ENCODE measurements at regions not wholly inside any gene's neighbourhood (a gene's known extent, or its start where the extent isn't known, plus 50 kb on each side); places are given as distances from the start of the nearest gene placed in this dataset.

GRCh38 chr6:140073456-140073855, 699.0 kb upstream of the CITED2 start:
- ATAC-seq = no peak
- TF ChIP-seq POLR2AphosphoS5 (IDR thresholded peaks at IDR 0.05) (no peak), POLR2A (IDR thresholded peaks at IDR 0.05) (no peak), CTCF (IDR thresholded peaks at IDR 0.05) (no peak), EP300 (IDR thresholded peaks at IDR 0.05) (no peak)
- Histone ChIP-seq H3K27ac (no peak overlapping the region), H3K36me3 (no peaks in the 10 kb centered on the region), H3K4me1 (peaks cover 3 to 45% (median 8%) of the 10 kb centered on the region in 3 donors), H3K4me3 (no peak overlapping the region), H3K9me3 (no peaks in the 10 kb centered on the region), H3K27me3 (no peaks in the 10 kb centered on the region)
- 41 to 66% methylated on average over 3 of the region's 3 CpGs for WGBS, 2 donors (ENCODE audit: low coverage in 1 of 2)

DNA sequence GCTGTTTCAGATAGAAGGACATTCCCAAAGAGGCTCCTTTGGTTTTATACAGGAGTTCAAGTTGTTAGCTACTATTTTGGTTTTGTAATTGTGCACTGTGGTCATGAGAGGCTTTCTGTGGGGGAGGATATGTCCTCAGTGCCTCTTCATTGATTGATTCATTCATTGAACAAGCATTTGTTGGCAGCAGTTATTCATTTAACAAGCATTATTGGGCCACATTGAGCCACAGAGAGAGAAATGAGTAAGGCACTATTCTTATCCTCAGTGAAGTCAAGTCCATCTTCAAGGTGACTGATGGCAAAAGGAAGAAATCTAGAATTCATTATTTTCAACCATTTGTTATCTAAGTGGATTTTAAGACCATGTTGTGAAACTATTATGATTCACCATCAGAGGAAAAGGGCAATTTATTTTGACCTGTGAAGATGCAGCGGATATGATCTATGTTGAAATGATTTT, 697.2 kb upstream of the CITED2 start:
- Histone ChIP-seq H3K4me1 (peaks cover 0 to 30% (median 7%) of the 10 kb centered on the region in 3 donors), H3K4me3 (no peak overlapping the region), H3K27ac (no peak overlapping the region), H3K27me3 (no peaks in the 10 kb centered on the region), H3K36me3 (no peaks in the 10 kb centered on the region), H3K9me3 (no peaks in the 10 kb centered on the region)
- 76 to 85% methylated on average over 1 of the region's 1 CpG for WGBS, 2 donors (ENCODE audit: low coverage in 1 of 2)
- TF ChIP-seq POLR2AphosphoS5 (IDR thresholded peaks at IDR 0.05) (peak; percentile 26), CTCF (IDR thresholded peaks at IDR 0.05) (no peak)
- peak; percentile 56 for ATAC-seq

DNA sequence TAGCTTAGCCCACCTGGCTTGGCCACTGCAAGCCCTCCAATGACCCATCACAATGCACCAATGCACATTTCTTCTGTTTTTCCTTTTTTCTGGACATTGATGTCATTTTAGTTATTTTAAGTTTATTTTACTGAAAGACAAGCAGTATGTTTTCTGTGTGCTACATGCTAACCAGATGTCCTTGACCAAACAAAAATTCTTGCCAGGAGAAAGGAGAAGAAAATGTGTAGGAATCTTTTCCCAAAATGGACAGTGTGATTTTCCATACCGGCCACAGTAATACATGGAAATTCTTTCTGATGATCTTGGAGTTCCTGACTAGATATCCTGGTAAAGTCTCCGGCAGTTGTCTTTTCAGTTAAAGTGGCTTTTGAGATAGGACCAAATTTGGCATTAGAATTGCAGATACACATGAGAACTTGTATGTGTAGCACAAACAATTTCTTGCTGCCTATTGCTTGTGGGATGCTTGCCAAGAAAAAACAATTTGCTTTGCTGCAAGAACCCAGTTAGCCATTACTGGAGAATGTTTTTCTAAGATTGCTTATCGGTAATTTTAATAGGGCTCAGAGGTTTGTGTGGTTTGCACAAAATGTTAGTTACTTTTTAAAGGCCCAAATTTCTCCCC, 696.5 kb upstream of the CITED2 start:
- 58 to 65% methylated on average over 3 of the region's 3 CpGs for WGBS, 2 donors (ENCODE audit: low coverage in 1 of 2)
- Histone ChIP-seq H3K27me3 (no peaks in the 10 kb centered on the region), H3K4me1 (peaks cover 0 to 30% (median 7%) of the 10 kb centered on the region in 3 donors), H3K36me3 (no peaks in the 10 kb centered on the region), H3K27ac (no peak overlapping the region), H3K9me3 (no peaks in the 10 kb centered on the region), H3K4me3 (no peak overlapping the region)
- TF ChIP-seq EP300 (IDR thresholded peaks at IDR 0.05) (no peak), POLR2A (IDR thresholded peaks at IDR 0.05) (no peak), CTCF (IDR thresholded peaks at IDR 0.05) (no peak), POLR2AphosphoS5 (IDR thresholded peaks at IDR 0.05) (no peak)
- no peak for ATAC-seq

DNA sequence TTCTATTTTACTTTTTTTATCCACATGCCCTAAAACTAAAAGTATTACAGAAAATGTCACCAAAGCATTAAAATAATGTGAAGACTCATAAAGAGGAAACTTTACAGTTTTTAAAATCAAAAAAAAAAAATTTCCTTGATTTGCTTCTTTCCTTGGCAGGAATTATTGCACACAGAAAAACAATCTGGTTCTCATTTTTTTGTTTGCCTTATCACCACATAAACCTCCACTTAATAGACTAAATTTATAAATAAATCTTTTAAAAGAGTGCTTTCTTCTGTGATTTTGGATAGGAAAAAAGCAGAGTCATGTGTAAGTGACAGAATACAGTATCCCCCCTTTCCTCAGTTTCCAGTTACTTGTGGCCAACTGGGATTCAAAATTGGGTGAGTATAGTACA, 695.1 kb upstream of the CITED2 start:
- Histone ChIP-seq H3K9me3 (no peaks in the 10 kb centered on the region), H3K27ac (no peak overlapping the region), H3K4me3 (no peak overlapping the region), H3K27me3 (no peaks in the 10 kb centered on the region), H3K4me1 (peaks cover 0 to 30% (median 7%) of the 10 kb centered on the region in 3 donors), H3K36me3 (no peaks in the 10 kb centered on the region)
- no peak for TF ChIP-seq POLR2A (IDR thresholded peaks at IDR 0.05)
- no peak for TF ChIP-seq POLR2AphosphoS5 (IDR thresholded peaks at IDR 0.05)
- no peak for TF ChIP-seq EP300 (IDR thresholded peaks at IDR 0.05)
- TF ChIP-seq CTCF (IDR thresholded peaks at IDR 0.05) = no peak
- no peak for ATAC-seq

DNA sequence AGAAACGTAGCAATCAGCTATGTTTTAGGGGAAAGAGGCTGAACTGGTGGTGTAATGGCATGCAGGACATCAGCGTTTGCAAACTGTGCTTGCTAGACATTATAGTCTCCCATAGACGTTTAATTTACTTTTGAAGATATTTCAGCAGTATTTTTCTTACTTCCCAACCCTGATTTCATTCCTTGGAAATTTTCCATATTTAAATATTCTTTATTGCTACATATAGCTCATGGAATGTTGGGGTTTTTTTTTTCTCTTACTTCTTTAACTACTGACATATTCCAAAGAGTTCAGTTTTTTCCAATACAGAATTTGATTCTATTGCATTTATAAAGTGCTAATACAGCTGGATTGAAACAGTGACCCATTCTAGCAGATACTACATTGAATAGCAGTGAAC, 694.4 kb upstream of the CITED2 start:
- ATAC-seq = no peak
- TF ChIP-seq POLR2AphosphoS5 (IDR thresholded peaks at IDR 0.05) (no peak), CTCF (IDR thresholded peaks at IDR 0.05) (no peak)

More for the DNA sequence above, 694.4 kb upstream of the CITED2 start:
- no peaks in the 10 kb centered on the region for H3K36me3 ChIP-seq
- no peaks in the 10 kb centered on the region for H3K9me3 ChIP-seq
- WGBS, 2 donors (ENCODE audit: low coverage in 1 of 2) = 85 to 90% methylated on average over 3 of the region's 3 CpGs
- H3K4me1 ChIP-seq = peaks cover 0 to 30% (median 7%) of the 10 kb centered on the region in 3 donors
- no peak overlapping the region for H3K4me3 ChIP-seq
- H3K27me3 ChIP-seq = no peaks in the 10 kb centered on the region
- H3K27ac ChIP-seq = no peak overlapping the region
